GM23248 (cell line): ENCODE measurements at regions not wholly inside any gene's neighbourhood (a gene's known extent, or its start where the extent isn't known, plus 50 kb on each side); places are given as distances from the start of the nearest gene placed in this dataset.

Experiments used
- EZH2 ChIP-seq: fragments of 200-600 bp; sonication (generic); IDR thresholded peaks from 2 replicates; pipeline ENCODE4 v1.6.1; 2018; ENCODE audit warnings: antibody characterized with exemption, mild to moderate bottlenecking; ENCODE audit not compliant: insufficient read depth, poor library complexity, severe bottlenecking
- EZH2phosphoT487 ChIP-seq: fragments of 200-600 bp; sonication (generic); IDR thresholded peaks from 2 replicates; pipeline ENCODE4 v1.6.1; 2018; ENCODE audit warnings: antibody characterized with exemption, moderate library complexity, mild to moderate bottlenecking, low read depth; ENCODE audit not compliant: insufficient read depth

- TF ChIP-seq EZH2phosphoT487 (no peak), EZH2 (no peak)
These were observed 180.4 kb upstream of the ACTBL2 start for GRCh38 chr5:57662991-57663390.
